ENCODE measurements at regions not wholly inside any gene's neighbourhood (a gene's known extent, or its start where the extent isn't known, plus 50 kb on each side); places are given as distances from the start of the nearest gene placed in this dataset.

DNA sequence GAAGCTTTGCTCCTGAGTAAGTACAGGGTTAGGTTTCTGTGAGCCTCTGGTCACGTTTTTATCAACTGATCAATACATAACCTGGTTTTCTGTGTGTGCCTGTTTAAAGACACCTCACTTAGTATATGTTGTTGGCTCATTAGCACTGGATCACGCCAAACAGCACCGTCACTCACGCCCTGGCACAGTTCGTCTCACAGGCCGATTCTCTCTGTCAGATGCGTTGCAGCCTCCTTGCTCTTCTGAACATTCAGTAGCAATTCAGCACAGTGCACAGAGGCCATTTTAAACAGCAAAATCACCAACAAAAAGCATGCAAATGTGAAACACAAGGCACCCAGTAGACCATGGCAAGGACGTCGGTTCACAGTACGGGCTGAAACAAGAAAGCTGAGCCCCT, 288.5 kb downstream of the IRS2 start:
- no peak for DNase-seq

DNA sequence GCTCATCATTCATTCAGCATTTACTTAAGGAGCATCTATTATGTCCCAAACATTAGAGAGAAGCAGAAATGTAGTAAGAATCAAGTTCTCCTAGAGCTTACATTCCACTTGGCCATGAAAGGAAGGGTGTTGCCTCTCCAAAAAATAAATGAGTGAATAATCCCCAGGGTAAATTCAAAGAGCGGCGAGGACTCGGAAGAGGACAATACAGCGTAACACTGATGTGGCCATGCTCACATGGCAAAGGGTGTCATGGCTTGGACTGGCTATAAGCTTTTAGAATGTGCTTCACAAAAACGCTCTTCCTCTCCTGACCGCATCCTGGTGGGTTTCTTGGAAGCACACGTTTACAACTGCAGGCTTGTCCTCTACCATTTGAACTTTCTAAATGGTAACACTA, 290.2 kb downstream of the IRS2 start:
- DNase-seq = no peak

GRCh38 chr13:109494925-109495369, 291.4 kb downstream of the IRS2 start:
- no peak for DNase-seq

- no peak for DNase-seq
These were observed 301.1 kb downstream of the IRS2 start for GRCh38 chr13:109485136-109485794.

- DNase-seq = no peak
These were observed 303.1 kb downstream of the IRS2 start for GRCh38 chr13:109483284-109483683.

DNA sequence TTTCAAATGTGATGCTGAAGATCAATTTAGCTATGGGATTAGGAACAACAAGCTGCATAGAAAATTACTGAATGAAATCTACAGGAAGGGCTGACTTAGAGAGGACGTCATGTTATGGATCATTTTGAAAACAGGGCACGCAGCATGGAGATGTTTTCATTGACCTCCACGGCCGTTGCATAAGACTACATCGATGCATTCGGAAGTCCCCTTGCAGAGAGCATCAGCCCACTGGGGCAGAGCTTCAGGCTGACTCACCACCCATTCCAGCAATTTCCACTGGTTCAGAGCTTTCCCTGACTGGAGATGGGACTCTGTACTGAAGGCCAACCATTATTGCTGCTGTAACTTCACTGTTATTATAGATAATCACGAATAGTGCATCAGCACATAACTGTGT, 305.3 kb downstream of the IRS2 start:
- no peak for DNase-seq

DNA sequence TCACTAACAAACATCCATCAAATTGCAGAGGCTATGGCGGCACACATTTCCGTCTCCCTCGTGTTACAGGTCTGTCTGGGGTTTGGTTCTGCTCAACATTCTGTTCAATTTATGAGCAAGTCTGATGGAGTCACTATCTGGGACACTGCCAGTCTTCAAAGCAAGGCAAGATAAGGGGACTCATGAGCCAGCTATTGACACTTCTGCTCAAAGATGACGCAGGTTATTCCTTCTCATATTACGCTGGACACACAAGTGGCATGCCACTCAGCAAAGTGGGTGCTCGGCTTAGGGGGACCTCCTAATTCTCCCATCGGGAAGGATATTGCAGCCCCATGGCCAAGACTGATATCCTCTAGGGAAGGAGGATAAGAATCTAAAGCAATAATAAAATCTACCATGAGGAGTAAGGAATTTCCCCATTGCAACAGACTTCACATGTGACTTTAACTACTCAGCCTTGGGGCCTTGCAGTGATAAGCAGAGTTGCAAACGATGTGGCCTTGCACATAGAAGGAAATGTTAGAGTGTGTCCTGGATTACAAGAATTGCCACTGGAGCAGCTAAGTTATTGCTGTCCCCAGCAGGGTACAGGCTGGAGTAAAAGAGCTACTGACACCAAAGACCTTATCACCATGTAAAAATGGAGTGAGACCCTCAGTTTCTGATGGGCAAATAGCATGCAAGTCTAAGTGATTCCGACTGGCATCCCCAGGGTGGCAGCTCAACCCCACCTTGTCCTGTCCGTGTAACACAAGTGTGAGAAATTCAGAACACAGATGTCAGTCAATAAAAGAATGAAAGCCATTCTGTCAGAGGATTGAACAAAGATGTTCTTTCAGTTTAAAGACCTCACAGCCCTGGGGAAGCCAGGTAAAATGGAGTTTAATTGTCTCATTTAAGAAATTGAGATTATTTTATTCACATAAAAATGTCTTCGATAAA, 306.1 kb downstream of the IRS2 start:
- no peak for DNase-seq

GRCh38 chr13:109479534-109479933, 306.8 kb downstream of the IRS2 start:
- no peak for DNase-seq

- no peak for DNase-seq
These were observed 310.4 kb downstream of the IRS2 start for GRCh38 chr13:109476001-109476400.

DNA sequence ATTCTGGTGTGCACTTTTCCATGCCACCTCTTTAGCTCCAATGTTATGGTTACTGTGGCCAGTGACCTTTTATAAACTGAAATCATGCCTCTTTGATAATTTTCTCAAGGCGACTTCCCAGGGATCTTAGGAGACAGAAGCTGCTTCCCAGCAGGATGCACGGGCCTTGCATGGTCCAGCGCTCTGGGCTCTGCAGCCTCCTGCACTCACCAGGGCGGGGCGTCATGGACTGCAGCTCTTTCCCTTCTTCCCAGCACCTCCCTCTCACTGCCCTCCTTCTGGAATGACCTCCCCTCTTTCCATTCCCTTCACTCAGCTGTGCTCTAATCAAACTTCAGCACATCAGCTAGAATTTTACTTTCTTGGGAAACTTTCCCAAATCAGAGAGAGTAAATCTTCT, 318.3 kb downstream of the IRS2 start:
- no peak for DNase-seq

DNA sequence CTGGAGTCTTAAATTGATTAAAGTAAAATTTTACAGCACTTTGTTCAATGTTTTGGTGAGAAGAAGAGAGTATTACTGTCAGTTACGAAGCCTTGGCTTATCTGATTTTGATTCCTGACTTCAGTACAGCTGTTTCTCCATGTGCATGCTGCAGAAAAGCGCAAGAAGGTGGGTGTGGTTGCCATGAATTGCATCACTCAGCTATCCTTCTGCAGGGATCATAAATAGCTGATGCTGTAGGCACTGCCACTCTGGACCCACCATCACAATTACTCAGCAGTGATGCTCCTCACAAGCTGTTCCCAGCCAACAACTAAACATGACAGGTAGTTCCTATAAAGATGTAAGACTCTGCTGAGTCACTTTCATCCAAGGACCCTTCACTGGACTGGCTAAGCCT, 321.2 kb downstream of the IRS2 start:
- DNase-seq = no peak

DNA sequence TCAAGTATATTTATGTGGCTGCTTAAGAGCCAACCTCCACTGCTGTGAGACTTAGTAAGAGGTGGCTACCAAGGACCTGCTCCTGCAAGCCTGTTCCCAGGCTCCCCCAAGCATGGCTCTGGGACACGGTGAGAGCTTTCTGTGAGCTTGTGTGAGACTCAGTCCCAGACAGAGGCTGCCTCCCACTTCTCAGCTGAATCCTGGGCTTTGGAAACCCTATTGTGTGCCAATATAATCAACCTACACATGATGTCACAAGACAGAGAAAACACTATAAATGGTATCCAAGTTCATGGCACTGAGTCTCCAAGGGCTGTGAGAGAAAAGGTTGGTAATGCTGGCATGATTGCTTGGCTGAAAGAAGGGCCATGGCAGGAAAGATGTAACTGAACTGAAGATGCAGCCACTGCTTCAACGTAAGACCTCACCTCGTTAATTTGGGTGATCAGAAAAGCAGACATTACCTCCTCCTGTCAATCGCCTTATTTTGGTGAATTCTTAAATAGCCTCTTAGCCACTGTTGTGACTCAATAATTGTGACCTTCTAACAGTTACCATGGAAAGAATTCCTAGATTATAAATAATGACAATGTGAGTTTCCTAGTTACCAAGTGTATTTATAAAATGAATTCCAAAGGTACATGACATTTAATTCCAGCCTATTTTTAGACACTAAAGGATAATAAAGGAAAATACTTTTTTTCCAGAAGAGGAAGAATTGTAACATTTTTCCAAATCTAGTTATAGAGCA, 332.0 kb downstream of the IRS2 start:
- no peak for DNase-seq

GRCh38 chr13:109451726-109452125, 334.7 kb downstream of the IRS2 start:
- no peak for DNase-seq

DNA sequence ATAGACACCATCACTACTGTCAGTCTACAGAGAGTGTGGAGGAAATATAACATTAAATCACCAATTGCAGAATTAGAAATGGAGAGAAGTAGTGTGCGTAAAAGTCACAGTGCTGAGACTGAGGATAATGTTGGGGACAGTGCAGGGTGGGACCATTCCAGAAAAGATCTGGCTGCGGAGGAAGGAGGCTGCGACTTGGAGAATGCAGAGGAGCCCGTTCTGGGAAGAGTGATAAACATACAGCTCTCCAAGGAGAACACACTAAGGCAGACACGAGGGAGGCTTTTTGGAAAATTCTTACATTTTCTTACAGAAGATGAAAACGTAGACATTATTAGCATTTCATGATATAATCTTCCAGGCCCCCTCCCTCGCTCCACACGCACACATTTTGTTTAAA, 337.8 kb downstream of the IRS2 start:
- no peak for DNase-seq

- no peak for DNase-seq
These were observed 338.7 kb downstream of the IRS2 start for GRCh38 chr13:109447667-109448066.

DNA sequence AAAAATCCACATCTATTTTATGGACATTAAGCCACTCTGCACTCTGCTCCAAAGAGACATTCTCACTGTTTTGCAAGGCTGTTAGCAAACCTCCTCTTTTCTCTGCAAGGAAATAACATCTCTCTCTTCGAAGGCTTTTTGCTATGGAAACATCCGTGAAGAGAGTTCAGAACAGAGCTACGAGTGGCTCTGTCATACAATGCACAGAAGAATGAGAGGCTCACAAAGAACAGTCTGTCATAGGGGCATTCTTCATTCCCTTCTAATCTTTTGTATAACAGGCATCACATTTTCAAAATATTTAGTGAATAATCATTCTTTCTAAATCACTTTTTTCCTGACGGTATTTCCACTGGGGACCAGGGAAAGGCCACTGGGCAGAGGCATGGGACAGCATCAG, 346.1 kb downstream of the IRS2 start:
- no peak for DNase-seq

GRCh38 chr13:109439813-109440212, 346.6 kb downstream of the IRS2 start:
- no peak for DNase-seq

- DNase-seq = no peak
These were observed 349.5 kb downstream of the IRS2 start for GRCh38 chr13:109436841-109437240.

- DNase-seq = no peak
These were observed 350.2 kb downstream of the IRS2 start for GRCh38 chr13:109436055-109436622.

- DNase-seq = no peak
These were observed 355.2 kb downstream of the IRS2 start for GRCh38 chr13:109431217-109431616.

DNA sequence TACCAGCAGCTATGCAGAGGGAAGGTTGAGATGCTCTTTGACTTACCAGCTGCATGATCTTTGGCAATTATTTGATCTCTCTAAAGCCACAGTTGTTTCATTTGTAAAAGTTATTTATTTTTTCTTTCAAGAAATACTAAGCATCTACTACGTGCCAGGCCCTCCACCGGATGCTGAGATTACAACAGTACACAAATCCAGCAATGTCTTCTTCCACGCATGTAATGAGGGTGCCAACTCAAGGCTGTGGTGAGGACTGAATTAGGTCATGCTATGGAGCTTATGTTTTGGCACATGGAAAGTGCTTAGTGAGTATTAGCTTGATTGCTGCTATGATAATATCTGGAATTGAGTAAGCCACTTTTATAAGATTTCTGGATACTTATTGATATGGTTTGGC, 358.2 kb downstream of the IRS2 start:
- no peak for DNase-seq

DNA sequence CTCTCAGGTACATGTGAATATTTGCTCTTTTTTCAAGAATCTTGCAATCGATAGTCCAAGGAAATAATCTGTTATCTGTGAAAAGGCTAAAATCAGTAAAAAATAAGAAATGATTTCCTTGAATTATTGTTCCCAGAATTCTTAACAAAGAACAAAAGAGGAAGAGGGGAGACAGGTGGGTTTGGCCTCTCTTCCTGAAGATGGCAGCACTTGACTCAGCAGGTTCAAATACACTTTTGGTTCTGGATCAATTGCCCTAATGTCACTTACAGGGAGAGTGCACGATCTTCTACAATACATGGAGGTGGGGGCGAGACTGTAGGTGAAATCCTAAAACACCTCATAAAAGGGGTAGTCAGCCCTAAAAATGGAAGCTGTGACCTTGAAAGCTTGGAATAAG, 358.7 kb downstream of the IRS2 start:
- DNase-seq = no peak

- no peak for DNase-seq
These were observed 359.2 kb downstream of the IRS2 start for GRCh38 chr13:109427148-109427547.

DNA sequence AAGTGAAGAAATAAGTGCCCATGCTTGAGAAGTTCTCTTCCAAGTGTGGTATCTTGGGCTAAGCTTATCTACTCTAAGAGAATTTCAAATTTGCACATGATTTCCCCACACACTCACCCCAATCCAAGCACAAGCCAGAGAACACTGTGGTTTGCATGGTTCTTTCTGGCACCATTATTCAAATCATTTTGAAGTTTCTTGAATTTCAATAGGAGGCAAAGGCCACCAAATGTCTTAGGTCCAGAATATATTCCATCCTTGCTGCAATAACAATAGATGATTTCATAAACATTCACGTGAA, 359.7 kb downstream of the IRS2 start:
- no peak for DNase-seq
